ENCODE measurements at regions not wholly inside any gene's neighbourhood (a gene's known extent, or its start where the extent isn't known, plus 50 kb on each side); places are given as distances from the start of the nearest gene placed in this dataset.

DNA sequence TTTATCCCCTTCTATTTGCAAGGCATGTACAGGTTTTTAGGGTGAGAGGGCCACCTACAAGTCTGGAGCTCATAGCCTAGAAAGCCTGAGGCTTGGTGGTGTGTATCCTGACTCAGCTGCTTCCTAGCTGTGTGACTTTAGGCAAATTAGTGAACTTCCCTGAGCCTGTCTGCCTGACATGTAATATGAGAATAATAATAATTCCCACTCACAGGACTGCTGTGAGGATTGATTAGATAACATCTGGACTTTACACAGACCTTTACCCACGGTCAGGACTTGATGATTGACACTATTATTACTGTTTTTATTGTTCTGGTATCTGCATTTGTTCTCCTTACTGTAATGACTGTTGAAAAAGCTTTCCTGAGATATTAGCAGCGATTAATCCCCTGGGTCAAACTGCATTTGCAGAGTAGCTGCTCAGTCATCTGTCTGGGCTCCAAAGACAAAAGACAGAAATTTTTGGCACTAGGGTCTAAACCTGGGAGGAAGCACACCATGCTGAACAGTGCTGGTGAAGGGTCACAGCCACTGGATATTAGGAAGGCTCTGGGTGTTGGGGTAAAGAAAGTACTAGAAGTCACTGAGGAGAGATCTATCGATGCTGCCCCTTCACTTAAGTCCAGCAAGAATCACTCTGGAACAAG is 276.5 kb upstream of the FN1 start:
- TF ChIP-seq, protein P1, sequence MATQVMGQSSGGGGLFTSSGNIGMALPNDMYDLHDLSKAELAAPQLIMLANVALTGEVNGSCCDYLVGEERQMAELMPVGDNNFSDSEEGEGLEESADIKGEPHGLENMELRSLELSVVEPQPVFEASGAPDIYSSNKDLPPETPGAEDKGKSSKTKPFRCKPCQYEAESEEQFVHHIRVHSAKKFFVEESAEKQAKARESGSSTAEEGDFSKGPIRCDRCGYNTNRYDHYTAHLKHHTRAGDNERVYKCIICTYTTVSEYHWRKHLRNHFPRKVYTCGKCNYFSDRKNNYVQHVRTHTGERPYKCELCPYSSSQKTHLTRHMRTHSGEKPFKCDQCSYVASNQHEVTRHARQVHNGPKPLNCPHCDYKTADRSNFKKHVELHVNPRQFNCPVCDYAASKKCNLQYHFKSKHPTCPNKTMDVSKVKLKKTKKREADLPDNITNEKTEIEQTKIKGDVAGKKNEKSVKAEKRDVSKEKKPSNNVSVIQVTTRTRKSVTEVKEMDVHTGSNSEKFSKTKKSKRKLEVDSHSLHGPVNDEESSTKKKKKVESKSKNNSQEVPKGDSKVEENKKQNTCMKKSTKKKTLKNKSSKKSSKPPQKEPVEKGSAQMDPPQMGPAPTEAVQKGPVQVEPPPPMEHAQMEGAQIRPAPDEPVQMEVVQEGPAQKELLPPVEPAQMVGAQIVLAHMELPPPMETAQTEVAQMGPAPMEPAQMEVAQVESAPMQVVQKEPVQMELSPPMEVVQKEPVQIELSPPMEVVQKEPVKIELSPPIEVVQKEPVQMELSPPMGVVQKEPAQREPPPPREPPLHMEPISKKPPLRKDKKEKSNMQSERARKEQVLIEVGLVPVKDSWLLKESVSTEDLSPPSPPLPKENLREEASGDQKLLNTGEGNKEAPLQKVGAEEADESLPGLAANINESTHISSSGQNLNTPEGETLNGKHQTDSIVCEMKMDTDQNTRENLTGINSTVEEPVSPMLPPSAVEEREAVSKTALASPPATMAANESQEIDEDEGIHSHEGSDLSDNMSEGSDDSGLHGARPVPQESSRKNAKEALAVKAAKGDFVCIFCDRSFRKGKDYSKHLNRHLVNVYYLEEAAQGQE (IDR thresholded peaks at IDR 0.05; ENCODE audit: insufficient replicate concordance, low read depth), result no peak
- TF ChIP-seq, protein P2, sequence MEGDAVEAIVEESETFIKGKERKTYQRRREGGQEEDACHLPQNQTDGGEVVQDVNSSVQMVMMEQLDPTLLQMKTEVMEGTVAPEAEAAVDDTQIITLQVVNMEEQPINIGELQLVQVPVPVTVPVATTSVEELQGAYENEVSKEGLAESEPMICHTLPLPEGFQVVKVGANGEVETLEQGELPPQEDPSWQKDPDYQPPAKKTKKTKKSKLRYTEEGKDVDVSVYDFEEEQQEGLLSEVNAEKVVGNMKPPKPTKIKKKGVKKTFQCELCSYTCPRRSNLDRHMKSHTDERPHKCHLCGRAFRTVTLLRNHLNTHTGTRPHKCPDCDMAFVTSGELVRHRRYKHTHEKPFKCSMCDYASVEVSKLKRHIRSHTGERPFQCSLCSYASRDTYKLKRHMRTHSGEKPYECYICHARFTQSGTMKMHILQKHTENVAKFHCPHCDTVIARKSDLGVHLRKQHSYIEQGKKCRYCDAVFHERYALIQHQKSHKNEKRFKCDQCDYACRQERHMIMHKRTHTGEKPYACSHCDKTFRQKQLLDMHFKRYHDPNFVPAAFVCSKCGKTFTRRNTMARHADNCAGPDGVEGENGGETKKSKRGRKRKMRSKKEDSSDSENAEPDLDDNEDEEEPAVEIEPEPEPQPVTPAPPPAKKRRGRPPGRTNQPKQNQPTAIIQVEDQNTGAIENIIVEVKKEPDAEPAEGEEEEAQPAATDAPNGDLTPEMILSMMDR (IDR thresholded peaks at IDR 0.05; ENCODE audit: insufficient read depth, low read length), result no peak
- no peak for TF ChIP-seq GABPA (IDR thresholded peaks at IDR 0.05; ENCODE audit: low read depth)
- no peak for TF ChIP-seq POLR2AphosphoS5 (IDR thresholded peaks at IDR 0.05; ENCODE audit: low read depth)
- DNase-seq (ENCODE audit: low read depth in 1 of 2, low spot score in 1 of 2), result no peak
- Histone ChIP-seq H3K27me3 (ENCODE audit: insufficient read depth, poor library complexity, severe bottlenecking) (no peaks in the 10 kb centered on the region), H3K4me3 (replicated peaks; ENCODE audit: insufficient read depth, low read length) (no peak overlapping the region), H3K27ac (replicated peaks) (no peak overlapping the region)

DNA sequence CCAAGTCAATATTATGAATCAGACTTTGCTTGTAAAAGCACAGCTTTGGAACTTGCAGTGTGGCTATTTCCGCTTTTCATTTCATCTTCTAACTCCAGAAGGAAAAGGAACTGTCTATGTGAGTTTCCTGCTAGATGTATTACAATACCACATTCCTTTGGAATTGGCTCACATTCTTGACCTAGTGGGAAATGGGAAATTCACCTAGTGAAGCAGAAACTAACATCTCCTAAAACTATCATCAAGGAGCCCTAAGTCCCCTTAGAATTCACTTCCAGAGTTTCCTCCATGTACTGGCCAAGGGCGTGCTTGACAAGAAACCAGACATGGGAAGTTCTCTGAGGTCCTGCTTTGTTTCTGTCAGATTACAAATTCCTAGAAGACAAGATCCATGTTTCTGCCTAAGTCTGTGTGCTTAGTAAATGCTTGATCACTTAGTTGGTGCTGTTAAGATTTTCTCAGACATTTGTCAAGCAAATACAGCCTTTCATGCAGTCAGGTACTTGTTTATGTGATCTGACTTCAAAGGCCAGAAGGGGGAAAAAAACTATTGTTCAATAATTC is 275.7 kb upstream of the FN1 start:
- Histone ChIP-seq H3K27me3 (ENCODE audit: insufficient read depth, poor library complexity, severe bottlenecking) (no peaks in the 10 kb centered on the region), H3K4me3 (replicated peaks; ENCODE audit: insufficient read depth, low read length) (no peak overlapping the region), H3K27ac (replicated peaks) (no peak overlapping the region)
- DNase-seq (ENCODE audit: low read depth in 1 of 2, low spot score in 1 of 2), result no peak
- TF ChIP-seq POLR2AphosphoS5 (IDR thresholded peaks at IDR 0.05; ENCODE audit: low read depth) (no peak), GABPA (IDR thresholded peaks at IDR 0.05; ENCODE audit: low read depth) (no peak), SPI1 (IDR thresholded peaks at IDR 0.05; ENCODE audit: borderline replicate concordance, low read depth) (no peak)
- TF ChIP-seq, protein P2 (IDR thresholded peaks at IDR 0.05; ENCODE audit: insufficient read depth, low read length), result no peak
- TF ChIP-seq, protein P1 (IDR thresholded peaks at IDR 0.05; ENCODE audit: insufficient replicate concordance, low read depth), result no peak

- no peaks in the 10 kb centered on the region for H3K27me3 ChIP-seq (ENCODE audit: insufficient read depth, poor library complexity, severe bottlenecking)
- TF ChIP-seq POLR2AphosphoS5 (IDR thresholded peaks at IDR 0.05; ENCODE audit: low read depth), result no peak
- TF ChIP-seq SPI1 (IDR thresholded peaks at IDR 0.05; ENCODE audit: borderline replicate concordance, low read depth), result no peak
- TF ChIP-seq, protein P2 (IDR thresholded peaks at IDR 0.05; ENCODE audit: insufficient read depth, low read length), result no peak
- TF ChIP-seq, protein P1 (IDR thresholded peaks at IDR 0.05; ENCODE audit: insufficient replicate concordance, low read depth), result no peak
- no peak for TF ChIP-seq GABPA (IDR thresholded peaks at IDR 0.05; ENCODE audit: low read depth)
- H3K27ac ChIP-seq (replicated peaks), result no peak overlapping the region
- DNase-seq (ENCODE audit: low read depth in 1 of 2, low spot score in 1 of 2), result no peak
- no peak overlapping the region for H3K4me3 ChIP-seq (replicated peaks; ENCODE audit: insufficient read depth, low read length)
These were observed 271.7 kb upstream of the FN1 start for GRCh38 chr2:215707608-215708007.

Data from HL-60 (cell line).